Activated naive CD4-positive, alpha-beta T cell treated with anti-CD3 and anti-CD28 coated beads, Interleukin-2, amount 50 U/mL, for 72 hours (primary cell): ENCODE measurements at regions not wholly inside any gene's neighbourhood (a gene's known extent, or its start where the extent isn't known, plus 50 kb on each side); places are given as distances from the start of the nearest gene placed in this dataset.

Experiments used
- ATAC-seq, 2 donors: fragments of 150-1000 bp; cut with Tn5 transposase; 2 replicates each; pipeline ENCODE4 v1.10.0; 2021; ENCODE audit warnings: mild to moderate bottlenecking in 2 of 2, moderate library complexity in 2 of 2
- DNase-seq, 2 donors: peaks; one replicate each; pipeline ENCODE4 v3.0.0; 2021 to 2022; ENCODE audit warnings: low spot score in 2 of 2
- H3K27ac Mint-ChIP-seq, 2 donors: one replicate each; pipeline ENCODE4 v1.8.0; 2022; ENCODE audit warnings: mild to moderate bottlenecking in 2 of 2, mixed read lengths in 2 of 2
- H3K36me3 Mint-ChIP-seq, 2 donors: one replicate each; pipeline ENCODE4 v1.8.0; 2022; ENCODE audit warnings: mixed read lengths in 2 of 2
- H3K9me3 Mint-ChIP-seq, 2 donors: one replicate each; pipeline ENCODE4 v1.8.0; 2022; ENCODE audit warnings: mixed read lengths in 2 of 2

GRCh38 chr10:91164520-91165065, 55.9 kb upstream of the PCGF5 start:
- H3K36me3 Mint-ChIP-seq, result peaks cover 19 to 23% of the 10 kb centered on the region in 2 donors
- ATAC-seq (peak in 1 of 2 donors; percentile 8), DNase-seq (no peak)
- peaks cover 13 to 16% of the 10 kb centered on the region in 2 donors for H3K9me3 Mint-ChIP-seq
- H3K27ac Mint-ChIP-seq, result peak overlapping the region; percentile 88 to 96

GRCh38 chr10:91167406-91167805, 53.1 kb upstream of the PCGF5 start:
- Mint-ChIP-seq H3K27ac (no peak overlapping the region), H3K9me3 (peaks cover 18 to 32% of the 10 kb centered on the region in 2 donors), H3K36me3 (peaks cover 14 to 39% of the 10 kb centered on the region in 2 donors)
- ATAC-seq (no peak), DNase-seq (no peak)

- DNase-seq (no peak), ATAC-seq (no peak)
- peaks cover 18 to 52% of the 10 kb centered on the region in 2 donors for H3K36me3 Mint-ChIP-seq
- H3K27ac Mint-ChIP-seq, result no peak overlapping the region
- H3K9me3 Mint-ChIP-seq, result peaks cover 18 to 36% of the 10 kb centered on the region in 2 donors
Observed at GRCh38 chr10:91170418-91170817, 50.0 kb upstream of the PCGF5 start.
